WTC11 (cell line): ENCODE measurements at regions not wholly inside any gene's neighbourhood (a gene's known extent, or its start where the extent isn't known, plus 50 kb on each side); places are given as distances from the start of the nearest gene placed in this dataset.

ENCODE experiments used
- AFF4 ChIP-seq: sonication (generic); formaldehyde crosslinking; IDR thresholded peaks from 2 replicates; pipeline ENCODE4 v1.8.1; 2023; ENCODE audit warnings: mild to moderate bottlenecking, missing genetic modification reagents, borderline replicate concordance
- CBFB ChIP-seq: sonication (generic); formaldehyde crosslinking; IDR thresholded peaks from 2 replicates; pipeline ENCODE4 v1.8.1; 2022; ENCODE audit warnings: mild to moderate bottlenecking, low read depth, missing genetic modification reagents
- CTCF ChIP-seq: fragments of 200-600 bp; IDR thresholded peaks from 2 replicates; pipeline ENCODE4 v1.8.0; 2022; ENCODE audit warnings: antibody characterized with exemption
- ESRRA ChIP-seq: sonication (generic); formaldehyde crosslinking; IDR thresholded peaks from 2 replicates; pipeline ENCODE4 v1.8.1; 2022; ENCODE audit warnings: mild to moderate bottlenecking, missing genetic modification reagents, borderline replicate concordance
- GTF2I ChIP-seq: fragments of 250-450 bp; sonication (Bioruptor Pico); conservative IDR thresholded peaks from 2 replicates; pipeline ENCODE4 v1.4.0; 2021; ENCODE audit warnings: mild to moderate bottlenecking
- HMGXB4 ChIP-seq: sonication (generic); formaldehyde crosslinking; IDR thresholded peaks from 2 replicates; pipeline ENCODE4 v1.8.1; 2023; ENCODE audit warnings: mild to moderate bottlenecking, moderate library complexity, missing genetic modification reagents
- JUN ChIP-seq: sonication (generic); formaldehyde crosslinking; IDR thresholded peaks from 2 replicates; pipeline ENCODE4 v1.8.0; 2023; ENCODE audit warnings: mild to moderate bottlenecking, missing genetic modification reagents
- MAX ChIP-seq: sonication (generic); formaldehyde crosslinking; IDR thresholded peaks from 2 replicates; pipeline ENCODE4 v1.8.0; 2022; ENCODE audit warnings: mild to moderate bottlenecking, missing genetic modification reagents
- NFATC4 ChIP-seq: fragments of 250-450 bp; sonication (Bioruptor Pico); IDR thresholded peaks from 2 replicates; pipeline ENCODE4 v1.9.0; 2021; ENCODE audit warnings: mild to moderate bottlenecking
- PRDM15 ChIP-seq: sonication (generic); formaldehyde crosslinking; IDR thresholded peaks from 2 replicates; pipeline ENCODE4 v1.8.0; 2022; ENCODE audit warnings: missing genetic modification reagents
- TEAD4 ChIP-seq: sonication (generic); formaldehyde crosslinking; IDR thresholded peaks from 2 replicates; pipeline ENCODE4 v1.8.0; 2022; ENCODE audit warnings: mild to moderate bottlenecking, missing genetic modification reagents
- USF1 ChIP-seq: sonication (generic); formaldehyde crosslinking; IDR thresholded peaks from 2 replicates; pipeline ENCODE4 v1.8.0; 2022; ENCODE audit warnings: mild to moderate bottlenecking, missing genetic modification reagents

- no peak for TF ChIP-seq JUN
- no peak for TF ChIP-seq CTCF
- TF ChIP-seq GTF2I (CRISPR knock-in tag): no peak
- TF ChIP-seq USF1: no peak
- no peak for TF ChIP-seq ESRRA (CRISPR knock-in tag)
- no peak for TF ChIP-seq AFF4 (CRISPR knock-in tag)
- no peak for TF ChIP-seq CBFB (CRISPR knock-in tag)
- no peak for TF ChIP-seq HMGXB4 (CRISPR knock-in tag)
- no peak for TF ChIP-seq MAX
- no peak for TF ChIP-seq NFATC4 (CRISPR knock-in tag)
- no peak for TF ChIP-seq PRDM15 (CRISPR knock-in tag)
- TF ChIP-seq TEAD4 (CRISPR knock-in tag): no peak
Measured at GRCh38 chr14:42130815-42131214, 524.1 kb downstream of the LRFN5 start.
